GM21367 (cell line): ENCODE measurements at regions not wholly inside any gene's neighbourhood (a gene's known extent, or its start where the extent isn't known, plus 50 kb on each side); places are given as distances from the start of the nearest gene placed in this dataset.

Source experiments
- ATAC-seq: cut with Tn5 transposase; IDR thresholded peaks from one replicate; pipeline ENCODE4 v1.9.1; 2021; ENCODE audit not compliant: unreplicated experiment

DNA sequence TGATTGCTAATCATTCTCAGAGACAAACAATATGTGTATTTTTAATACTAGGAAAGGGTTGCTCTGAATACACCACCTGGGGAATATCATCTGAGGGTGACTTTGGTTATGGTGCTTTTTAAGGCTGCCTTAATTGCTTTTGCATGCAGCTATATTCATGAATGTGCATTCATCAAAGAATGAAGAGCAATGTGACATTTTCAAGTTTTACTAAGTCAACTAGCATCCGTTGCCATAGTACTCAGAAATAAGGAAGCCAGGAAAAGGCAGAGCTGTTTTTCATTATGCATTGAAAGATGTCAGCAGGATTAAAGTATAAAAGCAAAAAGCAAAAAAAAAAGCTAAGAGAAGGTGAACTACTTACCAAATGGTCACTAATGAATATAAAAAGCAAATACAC, 67.4 kb upstream of the PCDH18 start:
- no peak for ATAC-seq

DNA sequence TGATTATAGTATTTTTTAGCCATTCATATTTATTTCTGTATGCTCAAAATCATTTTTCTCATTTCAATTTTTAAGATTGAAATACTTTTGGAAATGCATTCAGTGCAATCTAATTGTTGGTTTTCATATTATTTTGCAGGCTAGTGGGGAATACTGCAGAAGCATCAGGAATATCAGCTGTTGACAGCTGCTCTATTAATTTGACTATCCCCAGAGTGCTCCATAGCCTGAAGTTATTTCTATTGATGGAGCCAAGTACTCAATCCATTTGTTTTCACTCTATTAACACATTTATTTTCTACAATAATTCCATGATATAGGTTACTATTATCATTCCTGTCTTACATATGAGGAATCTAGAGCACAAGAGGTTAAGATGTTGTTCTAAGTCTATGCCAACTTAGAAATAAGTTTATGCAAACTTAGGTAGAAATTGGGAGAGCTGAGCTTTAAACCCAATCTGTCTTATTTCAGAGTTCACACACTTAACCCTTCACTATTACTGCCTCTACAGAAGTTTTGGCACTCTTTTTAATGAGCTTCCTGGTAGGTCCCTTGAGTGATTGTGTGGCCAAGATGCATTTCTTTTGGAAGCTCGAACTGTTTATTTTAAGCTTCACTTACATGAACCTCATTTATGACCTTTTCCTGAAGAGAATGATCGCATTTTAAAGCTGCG, 65.6 kb upstream of the PCDH18 start:
- ATAC-seq, result no peak

- ATAC-seq, result no peak
These were observed 55.5 kb upstream of the PCDH18 start for GRCh38 chr4:137587796-137588195.

- ATAC-seq, result no peak
These were observed 51.4 kb upstream of the PCDH18 start for GRCh38 chr4:137583671-137584070.
